ENCODE measurements at regions not wholly inside any gene's neighbourhood (a gene's known extent, or its start where the extent isn't known, plus 50 kb on each side); places are given as distances from the start of the nearest gene placed in this dataset.

- no peak for TF ChIP-seq CTCF (IDR thresholded peaks at IDR 0.05; ENCODE audit: insufficient read depth, low read depth, low read length)
- TF ChIP-seq EZH2 (IDR thresholded peaks at IDR 0.05; ENCODE audit: insufficient read depth, low read length) = no peak
- DNase-seq (ENCODE audit: low read depth) = no peak
- Histone ChIP-seq H3K27me3 (ENCODE audit: insufficient read depth, low read length) (no peaks in the 10 kb centered on the region), H3K79me2 (ENCODE audit: insufficient read depth, low read length) (no peaks in the 10 kb centered on the region), H2AFZ (ENCODE audit: low read depth, low read length) (no peak overlapping the region), H3K4me2 (ENCODE audit: low read length) (no peak overlapping the region), H3K9me3 (ENCODE audit: insufficient read depth, low read depth, low read length) (no peaks in the 10 kb centered on the region), H3K27ac (ENCODE audit: low read depth, low read length) (no peak overlapping the region), H3K4me1 (ENCODE audit: insufficient read depth, low read length) (no peaks in the 10 kb centered on the region), H4K20me1 (ENCODE audit: insufficient read depth, low read length) (no peaks in the 10 kb centered on the region), H3K9ac (ENCODE audit: low read length) (no peak overlapping the region), H3K4me3 (ENCODE audit: insufficient read depth, low read depth, low read length) (no peak overlapping the region), H3K36me3 (ENCODE audit: insufficient read depth, low read length) (no peaks in the 10 kb centered on the region)
- Mint-ChIP-seq H3K4me1 (ENCODE audit: low read depth, unreplicated experiment) (no peaks in the 10 kb centered on the region), H3K4me3 (ENCODE audit: unreplicated experiment) (no peak overlapping the region), H3K36me3 (ENCODE audit: low read depth, unreplicated experiment) (no peaks in the 10 kb centered on the region), H3K27me3 (ENCODE audit: low read depth, unreplicated experiment) (peaks cover 3% of the 10 kb centered on the region), H3K27ac (ENCODE audit: unreplicated experiment) (no peak overlapping the region), H3K9me3 (ENCODE audit: unreplicated experiment) (no peaks in the 10 kb centered on the region)
- no peak for FAIRE-seq
Measured at GRCh38 chr5:67372887-67373286, 176.3 kb upstream of the CD180 start.

GRCh38 chr5:67371924-67372323 lies 175.3 kb upstream of the CD180 start:
- FAIRE-seq = no peak

More at GRCh38 chr5:67371924-67372323, 175.3 kb upstream of the CD180 start:
- Histone ChIP-seq H3K27me3 (ENCODE audit: insufficient read depth, low read length) (no peaks in the 10 kb centered on the region), H4K20me1 (ENCODE audit: insufficient read depth, low read length) (no peaks in the 10 kb centered on the region), H2AFZ (ENCODE audit: low read depth, low read length) (no peak overlapping the region), H3K4me1 (ENCODE audit: insufficient read depth, low read length) (no peaks in the 10 kb centered on the region), H3K79me2 (ENCODE audit: insufficient read depth, low read length) (no peaks in the 10 kb centered on the region), H3K4me3 (ENCODE audit: insufficient read depth, low read depth, low read length) (no peak overlapping the region), H3K27ac (ENCODE audit: low read depth, low read length) (no peak overlapping the region), H3K36me3 (ENCODE audit: insufficient read depth, low read length) (no peaks in the 10 kb centered on the region), H3K9me3 (ENCODE audit: insufficient read depth, low read depth, low read length) (no peaks in the 10 kb centered on the region), H3K4me2 (ENCODE audit: low read length) (no peak overlapping the region), H3K9ac (ENCODE audit: low read length) (no peak overlapping the region)
- H3K4me1 Mint-ChIP-seq (ENCODE audit: low read depth, unreplicated experiment) = no peaks in the 10 kb centered on the region
- no peaks in the 10 kb centered on the region for H3K36me3 Mint-ChIP-seq (ENCODE audit: low read depth, unreplicated experiment)
- H3K4me3 Mint-ChIP-seq (ENCODE audit: unreplicated experiment) = no peak overlapping the region
- H3K27me3 Mint-ChIP-seq (ENCODE audit: low read depth, unreplicated experiment) = peaks cover 3% of the 10 kb centered on the region
- DNase-seq (ENCODE audit: low read depth) = no peak
- no peak overlapping the region for H3K27ac Mint-ChIP-seq (ENCODE audit: unreplicated experiment)
- TF ChIP-seq CTCF (IDR thresholded peaks at IDR 0.05; ENCODE audit: insufficient read depth, low read depth, low read length) (no peak), EZH2 (IDR thresholded peaks at IDR 0.05; ENCODE audit: insufficient read depth, low read length) (no peak)
- no peaks in the 10 kb centered on the region for H3K9me3 Mint-ChIP-seq (ENCODE audit: unreplicated experiment)

All from astrocyte (in vitro differentiated cells and primary cell).